ENCODE measurements at regions not wholly inside any gene's neighbourhood (a gene's known extent, or its start where the extent isn't known, plus 50 kb on each side); places are given as distances from the start of the nearest gene placed in this dataset.

GRCh38 chr3:168975576-168975975 lies 687.9 kb downstream of the MECOM start:
- no peaks in the 10 kb centered on the region for H4K20me1 ChIP-seq (replicated peaks; ENCODE audit: insufficient read depth)
- no peaks in the 10 kb centered on the region for H3F3A ChIP-seq (replicated peaks; ENCODE audit: low read depth)
- peaks cover 3% of the 10 kb centered on the region; the same call in 2 of the 3 replicates for H3K4me1 Mint-ChIP-seq
- no peaks in the 10 kb centered on the region for H3K4me1 ChIP-seq (ENCODE audit: insufficient read depth)
- H3K4me3 Mint-ChIP-seq: no peak overlapping the region
- no peaks in the 10 kb centered on the region for H3K27me3 Mint-ChIP-seq (ENCODE audit: insufficient read depth, low read depth, poor library complexity)
- no peak overlapping the region for H3K27ac Mint-ChIP-seq
- no peak overlapping the region for H3K4me2 ChIP-seq
- H3K27me3 ChIP-seq (ENCODE audit: insufficient read depth): no peaks in the 10 kb centered on the region
- H3K4me3 ChIP-seq: no peak overlapping the region
- H3K79me2 ChIP-seq (replicated peaks; ENCODE audit: insufficient read depth): no peaks in the 10 kb centered on the region
- H3K36me3 ChIP-seq (ENCODE audit: insufficient read depth): no peaks in the 10 kb centered on the region
- TF ChIP-seq, protein P1, sequence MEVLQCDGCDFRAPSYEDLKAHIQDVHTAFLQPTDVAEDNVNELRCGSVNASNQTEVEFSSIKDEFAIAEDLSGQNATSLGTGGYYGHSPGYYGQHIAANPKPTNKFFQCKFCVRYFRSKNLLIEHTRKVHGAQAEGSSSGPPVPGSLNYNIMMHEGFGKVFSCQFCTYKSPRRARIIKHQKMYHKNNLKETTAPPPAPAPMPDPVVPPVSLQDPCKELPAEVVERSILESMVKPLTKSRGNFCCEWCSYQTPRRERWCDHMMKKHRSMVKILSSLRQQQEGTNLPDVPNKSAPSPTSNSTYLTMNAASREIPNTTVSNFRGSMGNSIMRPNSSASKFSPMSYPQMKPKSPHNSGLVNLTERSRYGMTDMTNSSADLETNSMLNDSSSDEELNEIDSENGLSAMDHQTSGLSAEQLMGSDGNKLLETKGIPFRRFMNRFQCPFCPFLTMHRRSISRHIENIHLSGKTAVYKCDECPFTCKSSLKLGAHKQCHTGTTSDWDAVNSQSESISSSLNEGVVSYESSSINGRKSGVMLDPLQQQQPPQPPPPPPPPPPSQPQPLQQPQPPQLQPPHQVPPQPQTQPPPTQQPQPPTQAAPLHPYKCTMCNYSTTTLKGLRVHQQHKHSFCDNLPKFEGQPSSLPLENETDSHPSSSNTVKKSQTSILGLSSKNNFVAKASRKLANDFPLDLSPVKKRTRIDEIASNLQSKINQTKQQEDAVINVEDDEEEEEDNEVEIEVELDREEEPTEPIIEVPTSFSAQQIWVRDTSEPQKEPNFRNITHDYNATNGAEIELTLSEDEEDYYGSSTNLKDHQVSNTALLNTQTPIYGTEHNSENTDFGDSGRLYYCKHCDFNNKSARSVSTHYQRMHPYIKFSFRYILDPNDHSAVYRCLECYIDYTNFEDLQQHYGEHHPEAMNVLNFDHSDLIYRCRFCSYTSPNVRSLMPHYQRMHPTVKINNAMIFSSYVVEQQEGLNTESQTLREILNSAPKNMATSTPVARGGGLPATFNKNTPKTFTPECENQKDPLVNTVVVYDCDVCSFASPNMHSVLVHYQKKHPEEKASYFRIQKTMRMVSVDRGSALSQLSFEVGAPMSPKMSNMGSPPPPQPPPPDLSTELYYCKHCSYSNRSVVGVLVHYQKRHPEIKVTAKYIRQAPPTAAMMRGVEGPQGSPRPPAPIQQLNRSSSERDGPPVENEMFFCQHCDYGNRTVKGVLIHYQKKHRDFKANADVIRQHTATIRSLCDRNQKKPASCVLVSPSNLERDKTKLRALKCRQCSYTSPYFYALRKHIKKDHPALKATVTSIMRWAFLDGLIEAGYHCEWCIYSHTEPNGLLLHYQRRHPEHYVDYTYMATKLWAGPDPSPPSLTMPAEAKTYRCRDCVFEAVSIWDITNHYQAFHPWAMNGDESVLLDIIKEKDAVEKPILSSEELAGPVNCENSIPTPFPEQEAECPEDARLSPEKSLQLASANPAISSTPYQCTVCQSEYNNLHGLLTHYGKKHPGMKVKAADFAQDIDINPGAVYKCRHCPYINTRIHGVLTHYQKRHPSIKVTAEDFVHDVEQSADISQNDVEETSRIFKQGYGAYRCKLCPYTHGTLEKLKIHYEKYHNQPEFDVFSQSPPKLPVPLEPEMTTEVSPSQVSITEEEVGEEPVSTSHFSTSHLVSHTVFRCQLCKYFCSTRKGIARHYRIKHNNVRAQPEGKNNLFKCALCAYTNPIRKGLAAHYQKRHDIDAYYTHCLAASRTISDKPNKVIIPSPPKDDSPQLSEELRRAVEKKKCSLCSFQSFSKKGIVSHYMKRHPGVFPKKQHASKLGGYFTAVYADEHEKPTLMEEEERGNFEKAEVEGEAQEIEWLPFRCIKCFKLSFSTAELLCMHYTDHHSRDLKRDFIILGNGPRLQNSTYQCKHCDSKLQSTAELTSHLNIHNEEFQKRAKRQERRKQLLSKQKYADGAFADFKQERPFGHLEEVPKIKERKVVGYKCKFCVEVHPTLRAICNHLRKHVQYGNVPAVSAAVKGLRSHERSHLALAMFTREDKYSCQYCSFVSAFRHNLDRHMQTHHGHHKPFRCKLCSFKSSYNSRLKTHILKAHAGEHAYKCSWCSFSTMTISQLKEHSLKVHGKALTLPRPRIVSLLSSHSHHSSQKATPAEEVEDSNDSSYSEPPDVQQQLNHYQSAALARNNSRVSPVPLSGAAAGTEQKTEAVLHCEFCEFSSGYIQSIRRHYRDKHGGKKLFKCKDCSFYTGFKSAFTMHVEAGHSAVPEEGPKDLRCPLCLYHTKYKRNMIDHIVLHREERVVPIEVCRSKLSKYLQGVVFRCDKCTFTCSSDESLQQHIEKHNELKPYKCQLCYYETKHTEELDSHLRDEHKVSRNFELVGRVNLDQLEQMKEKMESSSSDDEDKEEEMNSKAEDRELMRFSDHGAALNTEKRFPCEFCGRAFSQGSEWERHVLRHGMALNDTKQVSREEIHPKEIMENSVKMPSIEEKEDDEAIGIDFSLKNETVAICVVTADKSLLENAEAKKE (CRISPR knock-in tag; IDR thresholded peaks at IDR 0.05): no peak
- TF ChIP-seq CREB1 (CRISPR knock-in tag; IDR thresholded peaks at IDR 0.05; ENCODE audit: low read depth) (no peak), REST (IDR thresholded peaks at IDR 0.05; ENCODE audit: unreplicated experiment) (no peak), ZNF331 (CRISPR knock-in tag; IDR thresholded peaks at IDR 0.05; ENCODE audit: low read depth) (no peak), NANOG (IDR thresholded peaks at IDR 0.05; ENCODE audit: borderline replicate concordance) (no peak), POLR2AphosphoS5 (IDR thresholded peaks at IDR 0.05; ENCODE audit: low read depth) (no peak), STAT1 (IDR thresholded peaks at IDR 0.05; ENCODE audit: unreplicated experiment) (no peak), JUNB (IDR thresholded peaks at IDR 0.05; ENCODE audit: unreplicated experiment) (no peak), EZH2phosphoT487 (IDR thresholded peaks at IDR 0.05; ENCODE audit: unreplicated experiment) (no peak), EZH2 (IDR thresholded peaks at IDR 0.05; ENCODE audit: low read depth, unreplicated experiment) (no peak), ZNF114 (CRISPR knock-in tag; IDR thresholded peaks at IDR 0.05) (no peak)
- TF ChIP-seq, protein P2, sequence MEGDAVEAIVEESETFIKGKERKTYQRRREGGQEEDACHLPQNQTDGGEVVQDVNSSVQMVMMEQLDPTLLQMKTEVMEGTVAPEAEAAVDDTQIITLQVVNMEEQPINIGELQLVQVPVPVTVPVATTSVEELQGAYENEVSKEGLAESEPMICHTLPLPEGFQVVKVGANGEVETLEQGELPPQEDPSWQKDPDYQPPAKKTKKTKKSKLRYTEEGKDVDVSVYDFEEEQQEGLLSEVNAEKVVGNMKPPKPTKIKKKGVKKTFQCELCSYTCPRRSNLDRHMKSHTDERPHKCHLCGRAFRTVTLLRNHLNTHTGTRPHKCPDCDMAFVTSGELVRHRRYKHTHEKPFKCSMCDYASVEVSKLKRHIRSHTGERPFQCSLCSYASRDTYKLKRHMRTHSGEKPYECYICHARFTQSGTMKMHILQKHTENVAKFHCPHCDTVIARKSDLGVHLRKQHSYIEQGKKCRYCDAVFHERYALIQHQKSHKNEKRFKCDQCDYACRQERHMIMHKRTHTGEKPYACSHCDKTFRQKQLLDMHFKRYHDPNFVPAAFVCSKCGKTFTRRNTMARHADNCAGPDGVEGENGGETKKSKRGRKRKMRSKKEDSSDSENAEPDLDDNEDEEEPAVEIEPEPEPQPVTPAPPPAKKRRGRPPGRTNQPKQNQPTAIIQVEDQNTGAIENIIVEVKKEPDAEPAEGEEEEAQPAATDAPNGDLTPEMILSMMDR (conservative IDR thresholded peaks at IDR 0.05; ENCODE audit: low read depth in 2 of 2): no peak
- TF ChIP-seq, protein P3, sequence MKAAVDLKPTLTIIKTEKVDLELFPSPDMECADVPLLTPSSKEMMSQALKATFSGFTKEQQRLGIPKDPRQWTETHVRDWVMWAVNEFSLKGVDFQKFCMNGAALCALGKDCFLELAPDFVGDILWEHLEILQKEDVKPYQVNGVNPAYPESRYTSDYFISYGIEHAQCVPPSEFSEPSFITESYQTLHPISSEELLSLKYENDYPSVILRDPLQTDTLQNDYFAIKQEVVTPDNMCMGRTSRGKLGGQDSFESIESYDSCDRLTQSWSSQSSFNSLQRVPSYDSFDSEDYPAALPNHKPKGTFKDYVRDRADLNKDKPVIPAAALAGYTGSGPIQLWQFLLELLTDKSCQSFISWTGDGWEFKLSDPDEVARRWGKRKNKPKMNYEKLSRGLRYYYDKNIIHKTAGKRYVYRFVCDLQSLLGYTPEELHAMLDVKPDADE (IDR thresholded peaks at IDR 0.05): no peak
- no peak overlapping the region for H3K27ac ChIP-seq (ENCODE audit: low read depth)
- H3K9me2 ChIP-seq (ENCODE audit: insufficient read depth): 0 out of 2 replicates have a peak, but pooled peaks cover 2% of the 10 kb centered on the region
- peak overlapping the region; percentile 63; the same call in 1 of the 2 replicates for H2AFZ ChIP-seq
- DNase-seq (ENCODE audit: low spot score) (no peak), ATAC-seq (no peak)
- no peaks in the 10 kb centered on the region for H3K36me3 Mint-ChIP-seq (ENCODE audit: low read depth)
- H3K9me3 Mint-ChIP-seq: no peaks in the 10 kb centered on the region

Measured in GM23338 (cell line).